Fibroblast of villous mesenchyme (primary cell): ENCODE measurements at regions not wholly inside any gene's neighbourhood (a gene's known extent, or its start where the extent isn't known, plus 50 kb on each side); places are given as distances from the start of the nearest gene placed in this dataset.
A peak's percentile ranks its signal among the peaks of the same experiment; 100 is the strongest.
"Not testable (repeated sequence)": the region's sequence is repeated elsewhere in the genome, so short reads cannot be mapped to it uniquely, and the experiment has no call there.

Source experiments
- DNase-seq: peaks from one replicate; pipeline ENCODE4 v3.0.0-alpha.2; 2010; ENCODE audit warnings: low read depth
- H3K4me3 ChIP-seq: 2 replicates; pipeline ENCODE4 v1.5.1; 2011; ENCODE audit warnings: low read depth, mild to moderate bottlenecking, low read length
- CTCF ChIP-seq: IDR thresholded peaks from 2 replicates; pipeline ENCODE4 v1.5.1; 2012; ENCODE audit warnings: low read depth, mild to moderate bottlenecking, low read length; ENCODE audit not compliant: insufficient read depth

- DNase-seq, result no peak
- no peak overlapping the region for H3K4me3 ChIP-seq
- TF ChIP-seq CTCF, result no peak
Measured at GRCh38 chr15:38997841-38998240, 433.2 kb upstream of the RASGRP1 start.

GRCh38 chr15:39000008-39000734 lies 435.6 kb upstream of the RASGRP1 start:
- no peak for DNase-seq
- no peak for TF ChIP-seq CTCF
- H3K4me3 ChIP-seq, result no peak overlapping the region

- TF ChIP-seq CTCF, result no peak
- no peak for DNase-seq
Measured at GRCh38 chr15:39009740-39010139, 445.1 kb upstream of the RASGRP1 start.

DNA sequence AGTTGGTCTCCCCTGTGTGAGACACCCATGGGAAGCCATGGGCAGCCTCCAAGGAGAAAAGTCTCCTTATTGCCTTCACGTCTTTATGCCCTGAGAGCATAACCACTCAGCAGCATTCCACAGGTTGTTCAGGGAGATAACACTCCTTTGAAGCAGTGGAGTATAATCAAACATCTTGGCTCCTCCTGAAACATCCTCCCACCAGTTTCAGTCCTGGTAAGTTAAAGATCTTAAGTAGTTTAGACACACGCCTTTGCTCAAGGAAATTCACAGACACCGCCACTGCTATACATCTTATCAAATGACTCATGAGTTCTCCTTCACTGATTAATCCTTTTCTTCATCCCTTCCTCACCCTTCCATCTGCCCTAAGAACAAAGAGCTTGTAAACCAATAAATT lies 446.5 kb upstream of the RASGRP1 start:
- not testable (repeated sequence) for H3K4me3 ChIP-seq, DNase-seq

More at GRCh38 chr15:39009740-39010139, 445.1 kb upstream of the RASGRP1 start:
- no peak overlapping the region for H3K4me3 ChIP-seq

DNA sequence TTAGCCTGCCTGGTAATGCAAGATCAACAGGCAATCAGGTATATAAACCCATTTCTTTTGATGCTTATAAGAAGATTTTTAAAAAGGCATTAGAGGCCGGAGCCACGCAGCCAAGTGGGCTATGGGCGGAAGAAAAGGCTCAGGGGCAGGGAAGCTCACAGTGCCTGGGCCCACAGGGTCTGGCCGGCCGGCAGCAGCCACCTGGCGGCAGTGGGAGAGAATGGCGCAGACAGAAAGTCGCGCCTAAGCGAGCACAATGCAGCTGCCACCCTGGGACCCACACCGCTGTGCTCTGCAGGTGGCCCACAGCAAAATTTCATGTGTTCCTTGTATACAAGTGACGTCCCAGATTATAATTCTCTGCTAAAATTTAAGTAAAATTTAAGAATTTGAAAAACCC lies 448.6 kb upstream of the RASGRP1 start:
- no peak for DNase-seq

DNA sequence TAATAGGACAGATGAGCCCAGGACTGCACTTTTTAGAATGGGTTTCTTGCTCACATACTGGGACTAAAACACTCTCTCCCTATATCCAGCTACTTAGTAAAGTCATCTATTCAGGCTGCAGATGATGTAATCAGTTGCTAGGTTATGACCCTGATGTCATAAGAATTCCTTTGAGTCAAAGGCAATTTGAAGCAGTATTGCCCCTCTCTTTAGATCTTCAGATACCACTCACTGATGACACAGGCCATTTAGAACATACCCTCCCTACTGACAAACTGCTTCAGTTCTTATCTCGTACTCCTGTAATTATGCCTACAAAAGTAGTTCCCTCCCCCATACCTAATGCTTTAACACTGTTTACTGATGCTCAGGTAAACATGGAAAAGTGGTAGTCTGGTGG lies 450.1 kb upstream of the RASGRP1 start:
- no peak overlapping the region for H3K4me3 ChIP-seq
- DNase-seq, result no peak
- no peak for TF ChIP-seq CTCF

More for the DNA sequence above, 448.6 kb upstream of the RASGRP1 start:
- TF ChIP-seq CTCF, result no peak
- no peak overlapping the region for H3K4me3 ChIP-seq

GRCh38 chr15:39016706-39017105 lies 452.1 kb upstream of the RASGRP1 start:
- DNase-seq, result peak; percentile 45
- TF ChIP-seq CTCF, result no peak

More at GRCh38 chr15:39016706-39017105, 452.1 kb upstream of the RASGRP1 start:
- H3K4me3 ChIP-seq, result no peak overlapping the region
